Activated CD8-positive, alpha-beta memory T cell treated with anti-CD3 and anti-CD28 coated beads, Interleukin-2, amount 10 ng/mL, durations not matched to agents 7 days and 5 days (primary cell): ENCODE measurements at regions not wholly inside any gene's neighbourhood (a gene's known extent, or its start where the extent isn't known, plus 50 kb on each side); places are given as distances from the start of the nearest gene placed in this dataset.
"Not testable (repeated sequence)": the region's sequence is repeated elsewhere in the genome, so short reads cannot be mapped to it uniquely, and the experiment has no call there.

ENCODE experiments used
- ATAC-seq: fragments of 150-1000 bp; cut with Tn5 transposase; one replicate; pipeline ENCODE4 v1.10.0; 2021; ENCODE audit warnings: moderate library complexity
- CTCF ChIA-PET: fragments of 350-600 bp; sonication (Branson Sonifier 250); formaldehyde crosslinking; loops from one replicate; lab custom pipeline; 2021; ENCODE audit warnings: antibody characterized with exemption; lab: Charles Lee
- DNase-seq: peaks from one replicate; pipeline ENCODE4 v3.0.0-alpha.2; 2020
- H3K27ac Mint-ChIP-seq: one replicate; pipeline ENCODE4 v1.8.0; 2021; ENCODE audit warnings: mild to moderate bottlenecking, mixed read lengths
- H3K27me3 Mint-ChIP-seq: one replicate; pipeline ENCODE4 v1.8.0; 2021; ENCODE audit warnings: mixed read lengths
- H3K36me3 Mint-ChIP-seq: one replicate; pipeline ENCODE4 v1.8.0; 2021; ENCODE audit warnings: mild to moderate bottlenecking, mixed read lengths
- H3K4me1 Mint-ChIP-seq: one replicate; pipeline ENCODE4 v1.8.0; 2021; ENCODE audit warnings: mixed read lengths
- H3K4me3 Mint-ChIP-seq: one replicate; pipeline ENCODE4 v1.8.0; 2021; ENCODE audit warnings: mild to moderate bottlenecking, moderate library complexity, mixed read lengths
- H3K9me3 Mint-ChIP-seq: one replicate; pipeline ENCODE4 v1.8.0; 2022; ENCODE audit warnings: low read depth, mixed read lengths

DNA sequence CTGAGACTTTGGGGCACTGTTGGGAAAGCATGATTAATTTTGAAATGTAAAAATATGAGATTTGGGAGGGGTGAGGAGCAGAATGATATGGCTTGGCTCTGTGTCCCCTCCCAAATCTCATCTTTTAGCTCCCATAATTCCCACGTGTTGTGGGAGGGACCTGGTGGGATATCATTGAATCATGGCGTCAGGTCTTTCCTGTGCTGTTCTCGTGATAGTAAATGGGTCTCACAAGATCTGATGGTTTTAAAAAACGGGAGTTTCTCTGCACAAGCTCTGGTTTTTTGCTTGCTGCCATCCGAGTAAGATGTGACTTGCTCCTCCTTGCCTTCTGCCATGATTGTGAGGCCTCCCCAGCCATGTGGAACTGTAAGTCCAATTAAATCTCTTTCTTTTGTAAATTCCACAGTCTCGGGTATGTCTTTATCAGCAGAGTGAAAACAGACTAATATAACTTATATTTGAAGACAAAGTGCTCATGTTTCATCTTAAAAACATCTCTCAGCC, 546.0 kb upstream of the NECTIN3 start:
- H3K4me3 Mint-ChIP-seq, ATAC-seq, H3K9me3 Mint-ChIP-seq, CTCF ChIA-PET, H3K27ac Mint-ChIP-seq, H3K36me3 Mint-ChIP-seq, H3K27me3 Mint-ChIP-seq, H3K4me1 Mint-ChIP-seq, DNase-seq: not testable (repeated sequence)

DNA sequence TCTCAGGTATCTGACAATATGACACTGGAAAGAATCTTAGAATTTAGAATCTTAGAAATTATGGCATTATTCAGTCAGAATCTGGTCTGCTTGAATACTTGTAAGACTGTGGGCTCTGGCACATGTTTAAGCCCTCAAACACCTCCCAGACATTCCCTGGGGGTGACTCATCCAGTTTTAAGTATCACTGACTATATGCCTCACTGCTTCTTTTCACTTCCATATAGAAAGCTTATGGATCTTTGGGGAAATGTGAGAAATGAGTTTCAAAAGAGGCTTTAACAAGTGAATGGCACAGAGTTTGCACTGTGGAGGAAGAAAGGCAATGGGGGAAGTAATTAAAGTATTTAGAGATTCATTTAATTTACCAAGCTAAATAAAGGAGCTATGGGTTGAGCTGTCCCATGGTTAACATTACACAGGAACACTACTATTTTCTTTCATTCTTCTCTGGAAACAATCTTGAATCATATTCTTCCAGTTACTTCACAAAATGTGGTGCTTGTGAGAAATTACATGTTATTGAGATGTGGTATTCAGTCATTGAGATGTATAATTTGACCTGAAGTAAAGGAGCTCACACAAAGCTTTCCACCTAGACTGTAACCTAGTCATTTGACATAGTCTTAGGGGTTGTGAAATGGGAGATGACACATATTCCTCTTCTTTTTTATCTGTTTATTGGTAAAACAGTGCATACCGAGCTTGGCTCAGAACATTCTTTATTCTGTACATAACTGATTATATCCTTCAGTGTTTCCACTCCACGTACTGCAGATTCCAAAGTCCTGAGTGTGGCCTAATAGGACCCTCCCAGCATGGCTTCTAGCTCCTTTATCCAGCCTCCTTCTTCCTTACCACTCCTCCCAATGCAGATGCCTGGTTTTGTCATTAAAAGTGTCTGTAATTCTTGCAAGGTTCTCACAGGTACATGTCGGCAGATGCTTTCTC, 544.6 kb upstream of the NECTIN3 start:
- no peak overlapping the region for H3K27ac Mint-ChIP-seq
- H3K4me1 Mint-ChIP-seq = no peaks in the 10 kb centered on the region
- CTCF ChIA-PET = no interaction called here
- no peaks in the 10 kb centered on the region for H3K36me3 Mint-ChIP-seq
- DNase-seq = no peak
- H3K9me3 Mint-ChIP-seq = no peaks in the 10 kb centered on the region
- no peak for ATAC-seq
- H3K4me3 Mint-ChIP-seq = no peak overlapping the region
- H3K27me3 Mint-ChIP-seq = peaks cover 2% of the 10 kb centered on the region

DNA sequence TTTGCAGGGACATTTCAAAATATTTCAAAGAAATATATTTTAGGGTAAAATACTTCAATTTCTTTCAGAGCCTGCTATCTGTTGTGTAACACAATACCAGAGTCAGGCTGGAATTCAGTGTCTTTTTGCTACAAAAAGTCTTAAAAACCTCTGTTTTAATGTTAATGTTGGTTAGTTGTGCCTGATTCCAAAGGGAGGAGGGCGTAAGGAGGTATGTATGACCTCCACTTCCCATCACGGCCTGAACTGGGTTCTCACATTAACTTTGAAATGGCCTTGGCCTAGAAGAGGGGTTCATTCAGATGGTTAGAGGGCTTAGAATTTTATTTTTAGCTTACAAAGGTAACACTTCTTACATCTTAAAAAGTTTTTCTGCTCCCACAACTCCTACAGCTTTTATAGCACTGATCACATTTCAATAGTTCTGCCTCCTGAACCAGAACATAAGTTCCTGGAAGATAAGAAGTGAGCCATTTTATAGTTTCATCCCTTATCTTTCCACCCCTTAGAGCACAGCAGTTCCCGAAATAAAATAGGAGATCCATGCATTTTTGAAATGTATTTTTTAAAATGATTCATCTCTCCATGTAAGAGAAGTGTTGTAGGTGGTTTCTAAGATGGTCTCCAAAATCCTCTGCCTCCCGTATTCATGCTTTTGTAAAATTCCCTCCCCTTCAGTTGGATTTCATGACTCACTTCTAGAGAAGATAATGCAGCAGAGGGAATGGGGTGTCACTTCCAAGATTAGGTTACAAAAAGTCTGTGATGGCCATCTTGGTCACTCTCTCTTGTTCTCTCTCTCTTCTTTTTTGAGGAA, 543.1 kb upstream of the NECTIN3 start:
- Mint-ChIP-seq H3K27ac (no peak overlapping the region), H3K4me1 (no peaks in the 10 kb centered on the region), H3K27me3 (peaks cover 2% of the 10 kb centered on the region), H3K4me3 (no peak overlapping the region), H3K9me3 (no peaks in the 10 kb centered on the region), H3K36me3 (no peaks in the 10 kb centered on the region)
- DNase-seq (no peak), ATAC-seq (no peak)
- CTCF ChIA-PET = no interaction called here

DNA sequence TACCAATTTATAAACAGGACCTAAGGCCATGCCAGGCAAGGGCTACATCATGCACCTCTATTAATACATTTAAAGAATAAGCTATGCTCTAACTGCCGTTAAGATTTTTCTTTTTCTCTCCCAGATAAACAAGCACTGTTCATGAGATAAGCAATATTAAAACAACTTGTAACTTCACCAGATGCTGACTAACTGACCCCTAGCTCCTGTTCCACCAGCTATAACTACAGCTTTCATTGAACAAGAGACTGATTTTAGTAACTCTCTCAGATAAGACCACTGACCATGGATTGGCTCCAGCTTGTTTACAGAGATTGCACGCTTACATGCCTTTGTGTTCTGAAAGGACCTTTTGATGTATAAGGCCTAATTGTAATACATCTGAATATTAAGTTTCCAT, 540.7 kb upstream of the NECTIN3 start:
- DNase-seq = no peak

DNA sequence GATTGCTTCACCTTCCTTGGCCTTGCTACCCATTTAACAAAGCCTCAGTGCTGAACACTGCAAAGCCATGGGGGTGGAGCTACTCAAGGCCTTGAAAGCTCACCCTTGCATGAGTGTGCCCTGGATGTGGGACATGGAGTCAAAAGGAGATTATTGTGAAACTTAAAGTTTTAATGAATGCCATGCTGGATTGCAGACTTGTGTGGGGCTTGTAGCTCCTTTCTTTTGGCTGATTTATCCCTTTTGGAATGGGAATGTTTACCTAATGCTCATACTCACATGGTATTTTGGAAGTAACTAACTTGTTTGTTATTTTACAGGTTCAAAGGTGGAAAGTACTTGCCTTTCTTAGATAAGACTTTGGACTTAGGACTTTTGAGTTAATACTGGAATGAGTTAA, 538.5 kb upstream of the NECTIN3 start:
- ATAC-seq = no peak
- H3K4me3 Mint-ChIP-seq = no peak overlapping the region
- no peaks in the 10 kb centered on the region for H3K36me3 Mint-ChIP-seq
- no peak overlapping the region for H3K27ac Mint-ChIP-seq
- H3K9me3 Mint-ChIP-seq = no peaks in the 10 kb centered on the region
- CTCF ChIA-PET = no interaction called here
- peaks cover 3% of the 10 kb centered on the region for H3K27me3 Mint-ChIP-seq
- no peak for DNase-seq
- H3K4me1 Mint-ChIP-seq = no peaks in the 10 kb centered on the region

More for the DNA sequence above, 540.7 kb upstream of the NECTIN3 start:
- Mint-ChIP-seq H3K9me3 (no peaks in the 10 kb centered on the region), H3K36me3 (no peaks in the 10 kb centered on the region), H3K4me3 (no peak overlapping the region), H3K4me1 (no peaks in the 10 kb centered on the region), H3K27ac (no peak overlapping the region), H3K27me3 (peaks cover 5% of the 10 kb centered on the region)
- CTCF ChIA-PET = no interaction called here
- no peak for ATAC-seq

DNA sequence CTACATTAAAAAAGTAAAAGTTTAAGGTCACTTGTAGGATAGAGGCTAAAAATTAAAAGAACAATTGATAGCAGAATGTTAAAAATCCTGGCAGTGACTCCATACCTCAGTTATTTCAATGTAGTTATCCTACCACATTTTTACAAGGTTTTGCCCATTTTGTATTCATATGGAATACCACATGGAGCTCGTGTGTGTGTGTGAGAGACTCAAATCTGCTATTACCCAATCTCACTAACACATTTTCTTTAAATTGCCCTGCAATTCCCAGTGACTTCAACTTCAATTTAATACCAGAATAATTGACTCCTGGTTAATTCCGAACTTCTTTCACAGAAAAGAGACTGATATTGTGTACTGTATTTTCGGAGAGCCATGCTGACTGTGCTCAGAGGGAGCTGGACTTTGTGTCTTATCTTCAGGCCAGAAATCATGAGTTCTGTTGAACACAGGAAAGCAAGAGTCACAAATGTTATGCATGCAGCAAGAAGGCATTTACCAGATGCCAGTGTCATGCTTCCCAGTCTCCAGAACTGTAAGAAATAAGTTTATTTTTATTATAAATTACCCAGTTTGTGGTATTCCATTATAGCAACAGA, 529.0 kb upstream of the NECTIN3 start:
- H3K27me3 Mint-ChIP-seq = peaks cover 5% of the 10 kb centered on the region
- no peaks in the 10 kb centered on the region for H3K36me3 Mint-ChIP-seq
- no peak for DNase-seq
- H3K4me3 Mint-ChIP-seq = no peak overlapping the region
- no peak for ATAC-seq
- H3K9me3 Mint-ChIP-seq = no peaks in the 10 kb centered on the region
- H3K4me1 Mint-ChIP-seq = no peaks in the 10 kb centered on the region
- CTCF ChIA-PET = no interaction called here
- no peak overlapping the region for H3K27ac Mint-ChIP-seq

DNA sequence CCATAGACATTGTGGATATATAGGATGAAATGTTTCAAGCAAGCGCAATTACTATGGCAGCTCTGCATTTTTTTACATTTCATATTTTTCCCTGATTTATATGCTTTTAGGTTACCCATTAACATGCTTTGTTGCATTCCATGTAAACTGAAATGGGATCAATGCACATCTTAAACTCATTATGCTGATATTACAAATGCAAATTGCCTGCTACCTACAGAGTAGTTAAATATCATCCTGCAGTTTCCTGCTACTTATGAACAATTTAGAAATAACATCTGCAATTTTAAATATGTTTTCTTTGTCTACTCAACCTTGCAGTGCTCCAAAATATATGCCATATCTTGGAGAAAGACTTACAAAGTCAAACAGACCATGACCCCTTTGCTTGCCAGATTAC, 526.9 kb upstream of the NECTIN3 start:
- CTCF ChIA-PET = no interaction called here
- Mint-ChIP-seq H3K9me3 (no peaks in the 10 kb centered on the region), H3K27ac (no peak overlapping the region), H3K4me3 (no peak overlapping the region), H3K4me1 (no peaks in the 10 kb centered on the region), H3K27me3 (peaks cover 5% of the 10 kb centered on the region), H3K36me3 (no peaks in the 10 kb centered on the region)
- DNase-seq (no peak), ATAC-seq (no peak)

DNA sequence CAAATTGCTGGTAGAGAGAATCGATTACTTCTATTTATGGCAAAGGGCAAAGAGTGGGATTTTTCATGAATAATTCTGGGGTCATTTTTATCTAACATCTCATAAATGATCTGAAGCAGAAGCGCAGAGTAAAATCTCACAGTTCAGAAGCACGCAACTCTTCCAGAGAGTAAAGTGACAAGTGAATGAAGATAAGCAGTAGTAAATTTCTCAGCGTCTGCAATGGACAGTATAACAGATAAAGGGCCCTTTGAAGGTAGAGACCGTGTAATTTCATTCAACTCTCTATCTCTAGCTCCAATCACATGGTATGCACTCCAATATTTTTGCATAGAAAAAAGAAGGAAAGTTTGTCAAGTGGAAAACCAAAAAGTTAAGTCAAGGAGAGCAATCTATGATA, 521.1 kb upstream of the NECTIN3 start:
- no peaks in the 10 kb centered on the region for H3K9me3 Mint-ChIP-seq
- no peak for ATAC-seq

DNA sequence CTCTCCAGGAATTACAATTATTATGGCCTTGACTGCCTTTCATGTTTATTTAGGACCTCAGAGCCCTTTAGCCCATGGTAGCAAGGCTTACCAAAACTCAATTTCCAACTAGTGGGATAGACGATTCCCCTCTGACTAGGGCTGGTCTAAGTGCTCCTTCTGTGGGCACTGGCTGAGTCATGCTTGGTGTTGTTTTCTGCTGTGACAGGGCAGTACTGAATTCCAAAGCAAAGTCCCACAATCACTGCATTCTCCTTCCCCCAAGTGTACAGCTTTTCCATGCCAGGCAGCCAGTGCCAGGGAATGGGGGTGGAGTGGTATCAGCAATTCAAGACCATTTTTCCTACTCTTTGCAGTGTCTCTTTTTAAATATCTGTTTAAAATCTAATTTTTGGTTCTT, 509.0 kb upstream of the NECTIN3 start:
- DNase-seq = no peak
- H3K4me3 Mint-ChIP-seq = no peak overlapping the region
- H3K4me1 Mint-ChIP-seq = no peaks in the 10 kb centered on the region
- no peak for ATAC-seq
- no peaks in the 10 kb centered on the region for H3K36me3 Mint-ChIP-seq
- no peak overlapping the region for H3K27ac Mint-ChIP-seq
- H3K27me3 Mint-ChIP-seq = no peaks in the 10 kb centered on the region
- CTCF ChIA-PET = no interaction called here
- H3K9me3 Mint-ChIP-seq = peaks cover 6% of the 10 kb centered on the region

More for the DNA sequence above, 521.1 kb upstream of the NECTIN3 start:
- H3K27me3 Mint-ChIP-seq = peaks cover 7% of the 10 kb centered on the region
- no peaks in the 10 kb centered on the region for H3K4me1 Mint-ChIP-seq
- DNase-seq = no peak
- H3K27ac Mint-ChIP-seq = no peak overlapping the region
- CTCF ChIA-PET = no interaction called here
- H3K4me3 Mint-ChIP-seq = no peak overlapping the region
- H3K36me3 Mint-ChIP-seq = no peaks in the 10 kb centered on the region

DNA sequence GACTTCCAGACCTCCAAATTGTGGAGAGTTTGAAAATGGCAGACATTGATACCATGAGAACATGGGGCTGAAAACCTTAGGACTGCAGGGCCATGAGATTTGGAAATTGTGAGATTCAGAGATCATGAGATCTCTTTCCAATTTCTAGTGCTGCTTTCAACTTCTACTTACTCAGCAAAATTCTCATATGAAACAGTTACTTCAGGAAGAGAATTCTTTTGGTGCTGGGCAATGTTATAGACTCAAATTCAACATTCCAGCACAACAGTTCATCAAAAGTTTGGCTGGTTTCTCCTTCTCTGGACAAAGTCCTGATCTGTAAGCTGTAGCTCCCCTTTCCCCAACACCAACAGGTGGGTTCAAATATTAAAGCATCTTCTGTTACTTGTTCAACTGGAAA, 506.9 kb upstream of the NECTIN3 start:
- no peak overlapping the region for H3K4me3 Mint-ChIP-seq
- no peaks in the 10 kb centered on the region for H3K36me3 Mint-ChIP-seq
- DNase-seq (no peak), ATAC-seq (no peak)
- H3K27ac Mint-ChIP-seq = no peak overlapping the region
- H3K4me1 Mint-ChIP-seq = peaks cover 6% of the 10 kb centered on the region
- CTCF ChIA-PET = no interaction called here
- H3K9me3 Mint-ChIP-seq = peaks cover 6% of the 10 kb centered on the region
- no peaks in the 10 kb centered on the region for H3K27me3 Mint-ChIP-seq

DNA sequence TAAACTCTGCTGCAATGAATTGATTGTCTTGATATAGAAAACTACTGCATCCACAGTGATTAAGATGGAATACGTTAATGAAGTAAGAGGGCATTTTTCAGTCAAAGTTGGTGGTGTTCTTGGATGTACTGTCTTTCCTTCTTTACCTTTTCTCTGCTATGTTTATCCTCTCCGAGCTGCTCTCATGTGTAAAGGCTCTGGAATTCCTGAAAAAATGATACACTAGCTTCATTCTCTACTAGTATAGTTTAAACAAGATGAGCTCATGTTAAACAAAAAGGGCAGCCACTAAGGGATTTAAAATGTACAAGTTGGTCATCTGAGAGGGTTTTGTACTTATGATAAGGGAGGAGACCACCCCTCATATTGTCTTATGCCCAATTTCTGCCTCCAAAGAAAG, 504.6 kb upstream of the NECTIN3 start:
- no peaks in the 10 kb centered on the region for H3K27me3 Mint-ChIP-seq

DNA sequence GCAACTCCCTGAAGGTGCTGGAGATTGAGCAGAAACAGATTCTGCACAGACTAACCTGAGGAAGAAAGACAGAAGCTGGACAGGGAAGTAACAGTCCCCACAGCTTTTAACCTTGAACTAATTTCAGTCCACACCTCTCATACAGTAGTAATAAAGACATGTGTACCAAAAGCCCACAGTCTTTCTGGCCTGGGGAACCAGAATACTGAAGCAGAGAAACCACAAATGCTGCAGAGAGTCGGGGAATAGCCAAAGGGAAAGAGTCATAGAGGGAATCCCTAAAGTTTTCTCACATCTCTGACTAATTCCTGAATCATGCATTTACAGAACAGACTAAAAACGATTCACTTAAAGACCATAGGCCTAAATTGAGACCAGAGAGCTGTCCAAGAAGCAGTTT, 503.4 kb upstream of the NECTIN3 start:
- H3K4me3 Mint-ChIP-seq = no peak overlapping the region
- DNase-seq = no peak

More for the DNA sequence above, 504.6 kb upstream of the NECTIN3 start:
- Mint-ChIP-seq H3K27ac (no peak overlapping the region), H3K36me3 (no peaks in the 10 kb centered on the region), H3K4me1 (peaks cover 6% of the 10 kb centered on the region), H3K9me3 (peaks cover under 1% of the 10 kb centered on the region), H3K4me3 (no peak overlapping the region)
- DNase-seq = no peak
- CTCF ChIA-PET = no interaction called here
- no peak for ATAC-seq

DNA sequence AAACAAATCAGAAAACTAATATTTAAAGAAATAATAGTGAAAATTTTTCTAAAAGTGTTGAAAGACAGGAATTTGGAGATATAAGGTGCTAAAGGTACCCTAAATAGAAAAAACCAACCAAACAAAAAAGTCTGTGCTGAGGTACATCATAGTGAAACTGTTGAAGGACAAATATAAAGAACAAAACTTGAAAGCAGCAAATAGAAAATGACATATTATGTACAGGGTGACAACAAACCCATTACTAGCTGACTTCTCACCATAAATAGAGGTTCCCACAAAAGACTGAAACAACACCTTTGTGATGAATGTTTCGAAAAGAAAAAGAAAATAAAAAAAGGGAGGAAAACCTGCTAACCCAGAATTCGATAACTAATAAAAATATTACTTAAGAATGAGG, 502.5 kb upstream of the NECTIN3 start:
- ATAC-seq (no peak), DNase-seq (no peak)
- Mint-ChIP-seq H3K27me3 (no peaks in the 10 kb centered on the region), H3K4me3 (no peak overlapping the region), H3K36me3 (no peaks in the 10 kb centered on the region), H3K4me1 (peaks cover 6% of the 10 kb centered on the region), H3K27ac (no peak overlapping the region), H3K9me3 (no peaks in the 10 kb centered on the region)
- CTCF ChIA-PET = no interaction called here

More for the DNA sequence above, 503.4 kb upstream of the NECTIN3 start:
- Mint-ChIP-seq H3K4me1 (peaks cover 6% of the 10 kb centered on the region), H3K27ac (no peak overlapping the region), H3K27me3 (no peaks in the 10 kb centered on the region), H3K36me3 (no peaks in the 10 kb centered on the region), H3K9me3 (no peaks in the 10 kb centered on the region)
- CTCF ChIA-PET = no interaction called here
- no peak for ATAC-seq
